Right lobe of liver (tissue), 4 donors: ENCODE measurements at regions not wholly inside any gene's neighbourhood (a gene's known extent, or its start where the extent isn't known, plus 50 kb on each side); places are given as distances from the start of the nearest gene placed in this dataset.

Source experiments
- POLR2A ChIP-seq: fragments of 450-650 bp; IDR thresholded peaks from one replicate; pipeline ENCODE4 v1.6.1; 2017; ENCODE audit warnings: antibody characterized with exemption, mild to moderate bottlenecking
- TF ChIP-seq, protein P1 (sequence below), 4 donors: fragments of 200-600 bp in 3 of 4; fragments of 450-650 bp in 1 of 4; IDR thresholded peaks; one replicate each; pipeline versions ENCODE4 v1.5.1 to v1.8.0; 2016 to 2022; ENCODE audit warnings: antibody characterized with exemption in 4 of 4, mild to moderate bottlenecking in 2 of 4
- donor health status: DM: no; HTN: no; CAD: no.
- donor health status: DM: no; HTN: no; CAD: no.
- donor health status: DM: no; HTN: yes; CAD: no.

DNA sequence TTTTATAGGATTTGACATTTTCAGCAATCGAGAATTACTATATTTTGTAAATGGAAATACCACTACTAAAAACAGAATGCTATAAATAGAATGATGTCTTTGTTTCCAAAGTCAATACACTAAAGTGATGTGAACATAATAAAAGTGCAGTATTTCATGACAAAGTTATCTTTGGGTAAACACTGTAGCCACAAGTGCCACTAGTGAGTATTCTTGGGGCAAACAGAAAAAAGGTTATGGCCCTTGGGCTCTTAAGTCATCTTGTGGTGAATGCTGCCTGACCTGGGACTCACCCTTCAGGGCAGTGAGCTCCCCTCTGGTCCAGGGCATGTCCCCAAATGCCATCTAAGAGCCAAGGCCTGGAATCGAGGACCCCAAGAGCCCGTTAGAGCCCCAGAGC lies 99.2 kb upstream of the KYNU start:
- TF ChIP-seq, protein P1, sequence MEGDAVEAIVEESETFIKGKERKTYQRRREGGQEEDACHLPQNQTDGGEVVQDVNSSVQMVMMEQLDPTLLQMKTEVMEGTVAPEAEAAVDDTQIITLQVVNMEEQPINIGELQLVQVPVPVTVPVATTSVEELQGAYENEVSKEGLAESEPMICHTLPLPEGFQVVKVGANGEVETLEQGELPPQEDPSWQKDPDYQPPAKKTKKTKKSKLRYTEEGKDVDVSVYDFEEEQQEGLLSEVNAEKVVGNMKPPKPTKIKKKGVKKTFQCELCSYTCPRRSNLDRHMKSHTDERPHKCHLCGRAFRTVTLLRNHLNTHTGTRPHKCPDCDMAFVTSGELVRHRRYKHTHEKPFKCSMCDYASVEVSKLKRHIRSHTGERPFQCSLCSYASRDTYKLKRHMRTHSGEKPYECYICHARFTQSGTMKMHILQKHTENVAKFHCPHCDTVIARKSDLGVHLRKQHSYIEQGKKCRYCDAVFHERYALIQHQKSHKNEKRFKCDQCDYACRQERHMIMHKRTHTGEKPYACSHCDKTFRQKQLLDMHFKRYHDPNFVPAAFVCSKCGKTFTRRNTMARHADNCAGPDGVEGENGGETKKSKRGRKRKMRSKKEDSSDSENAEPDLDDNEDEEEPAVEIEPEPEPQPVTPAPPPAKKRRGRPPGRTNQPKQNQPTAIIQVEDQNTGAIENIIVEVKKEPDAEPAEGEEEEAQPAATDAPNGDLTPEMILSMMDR (IDR thresholded peaks at IDR 0.05) = no peak
- TF ChIP-seq POLR2A = no peak
